ENCODE measurements at regions not wholly inside any gene's neighbourhood (a gene's known extent, or its start where the extent isn't known, plus 50 kb on each side); places are given as distances from the start of the nearest gene placed in this dataset.

DNA sequence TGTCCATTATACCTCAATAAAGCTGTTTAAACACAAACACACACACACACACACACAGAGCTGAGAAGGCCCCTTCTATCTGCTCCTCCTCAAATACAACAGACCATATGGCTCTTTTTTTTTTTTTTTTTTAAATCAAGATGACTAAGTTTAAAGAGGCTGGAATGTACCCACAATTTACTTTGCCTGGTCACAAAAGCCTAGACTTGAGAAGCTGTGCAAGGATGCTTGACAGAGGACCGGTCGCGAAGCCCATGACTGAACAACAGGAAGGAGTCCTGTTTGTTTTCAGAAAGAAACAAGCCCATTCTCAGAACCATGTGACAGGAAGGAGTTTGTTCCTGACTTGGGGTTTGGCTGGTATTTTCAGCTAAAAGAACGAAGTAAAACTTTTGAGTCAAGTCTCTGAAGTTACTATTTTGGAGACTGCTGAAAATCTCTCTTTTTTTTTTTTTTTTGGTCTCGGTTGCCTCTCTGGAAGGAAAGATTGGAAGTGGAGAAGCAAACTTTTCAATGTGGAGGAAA, 650.9 kb upstream of the TENM3 start:
- no peak for DNase-seq (ENCODE audit: extremely low spot score)
- intact Hi-C loops (cut with DNase I) = no loop called here
- WGBS = 65% methylated on average over 5 of the region's 5 CpGs
- H3K4me1 ChIP-seq = no peaks in the 10 kb centered on the region
- no peak overlapping the region for H3K4me3 ChIP-seq
- no peak overlapping the region for H3K27ac ChIP-seq (replicated peaks in 1 of 4)
- TF ChIP-seq POLR2AphosphoS5 (IDR thresholded peaks at IDR 0.05) (no peak), POLR2A (IDR thresholded peaks at IDR 0.05; ENCODE audit: low read depth) (no peak), EP300 (IDR thresholded peaks at IDR 0.05) (no peak)
- TF ChIP-seq, protein P1, sequence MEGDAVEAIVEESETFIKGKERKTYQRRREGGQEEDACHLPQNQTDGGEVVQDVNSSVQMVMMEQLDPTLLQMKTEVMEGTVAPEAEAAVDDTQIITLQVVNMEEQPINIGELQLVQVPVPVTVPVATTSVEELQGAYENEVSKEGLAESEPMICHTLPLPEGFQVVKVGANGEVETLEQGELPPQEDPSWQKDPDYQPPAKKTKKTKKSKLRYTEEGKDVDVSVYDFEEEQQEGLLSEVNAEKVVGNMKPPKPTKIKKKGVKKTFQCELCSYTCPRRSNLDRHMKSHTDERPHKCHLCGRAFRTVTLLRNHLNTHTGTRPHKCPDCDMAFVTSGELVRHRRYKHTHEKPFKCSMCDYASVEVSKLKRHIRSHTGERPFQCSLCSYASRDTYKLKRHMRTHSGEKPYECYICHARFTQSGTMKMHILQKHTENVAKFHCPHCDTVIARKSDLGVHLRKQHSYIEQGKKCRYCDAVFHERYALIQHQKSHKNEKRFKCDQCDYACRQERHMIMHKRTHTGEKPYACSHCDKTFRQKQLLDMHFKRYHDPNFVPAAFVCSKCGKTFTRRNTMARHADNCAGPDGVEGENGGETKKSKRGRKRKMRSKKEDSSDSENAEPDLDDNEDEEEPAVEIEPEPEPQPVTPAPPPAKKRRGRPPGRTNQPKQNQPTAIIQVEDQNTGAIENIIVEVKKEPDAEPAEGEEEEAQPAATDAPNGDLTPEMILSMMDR (IDR thresholded peaks at IDR 0.05) = no peak
- H3K36me3 ChIP-seq = no peaks in the 10 kb centered on the region
- no peaks in the 10 kb centered on the region for H3K27me3 ChIP-seq
- H3K9me3 ChIP-seq = no peaks in the 10 kb centered on the region

DNA sequence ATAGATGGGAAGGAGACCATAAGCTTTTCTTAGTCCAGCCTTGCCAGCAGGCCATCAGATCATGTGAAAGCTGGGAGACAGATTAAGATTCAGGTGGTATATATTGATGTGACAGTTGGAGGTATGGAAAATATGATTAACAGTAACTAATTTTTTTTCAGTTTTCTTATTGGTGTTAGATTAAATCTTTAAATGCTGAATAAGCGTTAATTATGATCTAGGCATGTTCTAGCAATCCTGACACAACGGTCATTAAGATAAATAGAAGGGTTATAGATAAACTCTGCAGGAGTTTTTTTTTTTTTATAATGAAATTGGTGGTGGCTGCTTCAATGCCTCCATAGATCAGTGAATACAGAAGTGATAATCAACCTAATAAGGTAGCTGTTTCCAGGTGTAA, 649.5 kb upstream of the TENM3 start:
- intact Hi-C loops (cut with DNase I) = no loop called here
- Histone ChIP-seq H3K36me3 (no peaks in the 10 kb centered on the region), H3K27me3 (no peaks in the 10 kb centered on the region), H3K4me3 (no peak overlapping the region), H3K4me1 (no peaks in the 10 kb centered on the region), H3K27ac (replicated peaks in 1 of 4) (no peak overlapping the region), H3K9me3 (no peaks in the 10 kb centered on the region)
- WGBS = 44% methylated on average over 2 of the region's 2 CpGs
- no peak for DNase-seq (ENCODE audit: extremely low spot score)
- TF ChIP-seq POLR2A (IDR thresholded peaks at IDR 0.05; ENCODE audit: low read depth) = no peak
- TF ChIP-seq EP300 (IDR thresholded peaks at IDR 0.05) = no peak
- TF ChIP-seq POLR2AphosphoS5 (IDR thresholded peaks at IDR 0.05) = no peak
- TF ChIP-seq, protein P1 (IDR thresholded peaks at IDR 0.05) = no peak

DNA sequence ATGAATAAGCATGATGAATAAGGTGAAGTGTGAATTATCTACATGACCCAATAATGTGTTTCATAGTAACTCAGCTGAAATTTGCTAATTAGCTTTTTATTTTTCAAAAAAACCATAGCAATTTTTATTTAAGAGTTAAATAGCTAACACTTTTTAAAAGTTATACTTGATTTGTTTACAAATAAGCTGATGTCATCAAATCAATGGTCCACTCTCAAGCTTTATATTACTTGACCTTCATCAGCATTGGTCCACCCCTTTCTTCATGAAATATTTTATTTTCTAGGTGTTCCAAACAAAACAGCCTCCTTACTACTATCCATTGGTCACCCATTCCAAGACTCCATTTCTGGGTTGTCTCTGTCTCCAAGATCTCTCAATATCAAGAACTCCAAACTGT, 649.0 kb upstream of the TENM3 start:
- no peak overlapping the region for H3K27ac ChIP-seq (replicated peaks in 1 of 4)
- H3K9me3 ChIP-seq = no peaks in the 10 kb centered on the region
- no peaks in the 10 kb centered on the region for H3K27me3 ChIP-seq
- no peaks in the 10 kb centered on the region for H3K36me3 ChIP-seq
- intact Hi-C loops (cut with DNase I) = no loop called here
- H3K4me3 ChIP-seq = no peak overlapping the region
- DNase-seq (ENCODE audit: extremely low spot score) = no peak
- no peaks in the 10 kb centered on the region for H3K4me1 ChIP-seq
- TF ChIP-seq EP300 (IDR thresholded peaks at IDR 0.05) = no peak
- TF ChIP-seq POLR2A (IDR thresholded peaks at IDR 0.05; ENCODE audit: low read depth) = no peak
- TF ChIP-seq POLR2AphosphoS5 (IDR thresholded peaks at IDR 0.05) = no peak
- TF ChIP-seq, protein P1 (IDR thresholded peaks at IDR 0.05) = no peak

DNA sequence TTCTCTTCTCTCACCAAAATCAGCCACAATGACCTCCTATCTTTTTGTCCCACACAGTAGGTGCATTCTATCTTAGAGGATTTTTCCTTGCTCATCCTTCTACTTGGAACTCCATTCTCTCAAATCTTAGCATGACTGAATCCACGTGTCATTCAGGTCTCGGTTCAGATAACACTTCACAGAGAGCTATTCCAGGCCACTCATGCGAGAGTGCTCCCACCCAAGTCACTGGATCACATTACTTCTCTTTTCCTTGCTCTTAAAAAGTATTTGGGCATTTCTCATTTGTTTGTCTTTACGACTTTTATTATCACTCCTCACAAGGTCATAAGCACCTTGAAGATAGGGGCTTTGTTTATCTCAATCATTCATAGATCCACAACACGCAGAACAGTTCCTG, 647.5 kb upstream of the TENM3 start:
- TF ChIP-seq, protein P1 (IDR thresholded peaks at IDR 0.05) = no peak
- TF ChIP-seq EP300 (IDR thresholded peaks at IDR 0.05) = no peak
- TF ChIP-seq POLR2AphosphoS5 (IDR thresholded peaks at IDR 0.05) = no peak
- TF ChIP-seq POLR2A (IDR thresholded peaks at IDR 0.05; ENCODE audit: low read depth) = no peak
- intact Hi-C loops (cut with DNase I) = no loop called here
- no peaks in the 10 kb centered on the region for H3K4me1 ChIP-seq
- H3K4me3 ChIP-seq = no peak overlapping the region
- H3K36me3 ChIP-seq = no peaks in the 10 kb centered on the region
- H3K27ac ChIP-seq (replicated peaks in 1 of 4) = no peak overlapping the region
- WGBS = 83% methylated on average over 5 of the region's 5 CpGs
- DNase-seq (ENCODE audit: extremely low spot score) = no peak
- no peaks in the 10 kb centered on the region for H3K27me3 ChIP-seq
- no peaks in the 10 kb centered on the region for H3K9me3 ChIP-seq

DNA sequence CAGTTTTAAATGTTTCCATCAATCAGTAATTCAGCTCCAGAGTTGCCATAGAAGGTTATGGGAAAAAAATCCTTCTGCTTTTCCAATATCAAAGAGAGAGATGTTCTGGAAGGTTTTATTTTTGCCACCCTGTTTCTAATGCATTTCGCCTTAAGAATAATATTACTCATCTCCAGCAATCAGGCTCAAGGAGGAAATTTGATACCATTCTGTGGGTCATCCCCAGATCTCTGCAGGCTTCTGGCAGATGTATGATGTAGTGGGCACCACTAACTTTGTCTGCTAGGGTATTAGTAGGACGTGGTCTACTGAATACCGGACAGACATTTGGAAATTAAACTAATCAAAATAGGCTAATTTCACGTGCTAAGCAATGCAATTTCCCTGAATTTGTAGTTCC, 645.4 kb upstream of the TENM3 start:
- intact Hi-C loops (cut with DNase I) = no loop called here
- WGBS = 61% methylated on average over 4 of the region's 4 CpGs
- Histone ChIP-seq H3K9me3 (no peaks in the 10 kb centered on the region), H3K36me3 (no peaks in the 10 kb centered on the region), H3K4me1 (no peaks in the 10 kb centered on the region), H3K4me3 (no peak overlapping the region), H3K27me3 (no peaks in the 10 kb centered on the region), H3K27ac (replicated peaks in 1 of 4) (no peak overlapping the region)
- DNase-seq (ENCODE audit: extremely low spot score) = no peak
- TF ChIP-seq POLR2AphosphoS5 (IDR thresholded peaks at IDR 0.05) (no peak), POLR2A (IDR thresholded peaks at IDR 0.05; ENCODE audit: low read depth) (no peak), EP300 (IDR thresholded peaks at IDR 0.05) (no peak)
- TF ChIP-seq, protein P1 (IDR thresholded peaks at IDR 0.05) = no peak

Data from esophagus muscularis mucosa (tissue), 4 donors.